Endothelial cell of umbilical vein (primary cell): ENCODE measurements at regions not wholly inside any gene's neighbourhood (a gene's known extent, or its start where the extent isn't known, plus 50 kb on each side); places are given as distances from the start of the nearest gene placed in this dataset.

Experiments
- BruUV-seq: library from RNA; stranded (reverse); fragments of 400-500 nt; replicated peaks from 2 replicates; lab custom pipeline; 2021; lab: Mats Ljungman, UMichigan
- CTCF ChIA-PET: fragments of 300-600, 350-600 bp; sonication (Branson Sonifier 250); formaldehyde crosslinking; loops from one replicate; lab custom pipeline; 2021; ENCODE audit warnings: antibody characterized with exemption, inconsistent platforms; lab: Charles Lee
- POLR2A ChIA-PET: fragments of 300-600, 350-600 bp; sonication (Branson Sonifier 250); formaldehyde crosslinking; loops from one replicate; lab custom pipeline; 2021; ENCODE audit warnings: antibody characterized with exemption, inconsistent platforms; lab: Charles Lee
- DNase-seq: peaks from one replicate; pipeline ENCODE4 v3.0.0-alpha.2; 2011; ENCODE audit warnings: low read depth, low spot score
- FAIRE-seq: peaks from 2 replicates; lab custom pipeline; 2011; peaks lifted over from hg19 to GRCh38; lab: Jason Lieb, UNC
- H2AFZ ChIP-seq: 2 replicates; pipeline ENCODE4 v1.6.0; 2012; ENCODE audit warnings: low read depth, low read length, control low read depth, inconsistent platforms
- H3K27ac ChIP-seq: 2 replicates; pipeline ENCODE4 v1.5.1; 2011; ENCODE audit warnings: low read depth, mild to moderate bottlenecking, control low read depth, low read length, moderate library complexity; ENCODE audit not compliant: insufficient read depth
- H3K27me3 ChIP-seq, 2 experiments: 2 replicates each; pipeline versions ENCODE4 v1.6.0 to v1.6.1; 2011; ENCODE audit warnings: low read length in 2 of 2, mixed read lengths in 1 of 2; ENCODE audit not compliant: control insufficient read depth in 2 of 2, insufficient read depth in 2 of 2
- H3K36me3 ChIP-seq, 2 experiments: 2 replicates in 1 of 2; 3 replicates in 1 of 2; pipeline ENCODE4 v1.5.1; 2011; ENCODE audit warnings: low read length in 2 of 2, mild to moderate bottlenecking in 1 of 2, moderate library complexity in 1 of 2; ENCODE audit not compliant: control insufficient read depth in 2 of 2, insufficient read depth in 2 of 2; ENCODE audit errors: extremely low read depth in 1 of 2
- H3K4me1 ChIP-seq: 3 replicates; pipeline ENCODE4 v1.5.1; 2011; ENCODE audit warnings: mild to moderate bottlenecking, low read length; ENCODE audit not compliant: control insufficient read depth, insufficient read depth; ENCODE audit errors: extremely low read depth
- H3K4me2 ChIP-seq: 2 replicates; pipeline ENCODE4 v1.6.1; 2011; ENCODE audit warnings: low read length, control low read depth, mixed read lengths; ENCODE audit not compliant: insufficient read depth
- H3K4me3 ChIP-seq, 3 experiments: fragments of 200-600 bp in 1 of 3; sonication (generic), shearing (Covaris generic) in 1 of 3; replicated peaks in 1 of 3; 2 replicates each; pipeline ENCODE4 v1.5.1; 2011 to 2016; ENCODE audit warnings: control low read depth in 3 of 3, low read length in 3 of 3, mild to moderate bottlenecking in 2 of 3, inconsistent platforms in 1 of 3, low read depth in 1 of 3, moderate library complexity in 1 of 3; ENCODE audit not compliant: insufficient read depth in 1 of 3
- H3K79me2 ChIP-seq: 2 replicates; pipeline ENCODE4 v1.6.0; 2012; ENCODE audit warnings: low read length, inconsistent platforms; ENCODE audit not compliant: control insufficient read depth, insufficient read depth
- H3K9ac ChIP-seq: replicated peaks from 2 replicates; pipeline ENCODE3; 2011; ENCODE audit warnings: low read length, control low read depth; ENCODE audit not compliant: insufficient read depth; ENCODE audit errors: extremely low read depth
- H3K9me1 ChIP-seq: replicated peaks from 3 replicates; pipeline ENCODE4 v1.6.0; 2011; ENCODE audit warnings: mild to moderate bottlenecking, low read length; ENCODE audit not compliant: control insufficient read depth, insufficient read depth; ENCODE audit errors: extremely low read depth
- H3K9me3 ChIP-seq: replicated peaks from 2 replicates; pipeline ENCODE4 v1.5.1; 2012; ENCODE audit warnings: low read length, inconsistent platforms; ENCODE audit not compliant: control insufficient read depth, insufficient read depth
- H4K20me1 ChIP-seq: replicated peaks from 2 replicates; pipeline ENCODE3; 2011; ENCODE audit warnings: mild to moderate bottlenecking, low read length; ENCODE audit not compliant: control insufficient read depth, insufficient read depth; ENCODE audit errors: extremely low read depth
- CTCF ChIP-seq, 2 donors: IDR thresholded peaks; 1 replicate in 1 of 2; 2 replicates in 1 of 2; pipeline ENCODE4 v1.5.1; 2011; ENCODE audit warnings: low read length in 2 of 2, mild to moderate bottlenecking in 2 of 2, moderate library complexity in 2 of 2, control low read depth in 1 of 2, inconsistent platforms in 1 of 2, low read depth in 1 of 2; ENCODE audit not compliant: insufficient read depth in 1 of 2; ENCODE audit errors: extremely low read depth in 1 of 2
- EZH2 ChIP-seq: IDR thresholded peaks from 2 replicates; pipeline ENCODE4 v1.6.1; 2012; ENCODE audit warnings: borderline replicate concordance, low read depth, mild to moderate bottlenecking, moderate library complexity, low read length, inconsistent platforms; ENCODE audit not compliant: severe bottlenecking
- FOS ChIP-seq: IDR thresholded peaks from 2 replicates; pipeline ENCODE4 v1.6.1; 2011; ENCODE audit warnings: mild to moderate bottlenecking, low read length, moderate library complexity, borderline replicate concordance; ENCODE audit not compliant: insufficient read depth
- JUN ChIP-seq: IDR thresholded peaks from 2 replicates; pipeline ENCODE4 v1.6.1; 2011; ENCODE audit warnings: borderline replicate concordance, low read depth; ENCODE audit not compliant: insufficient read length, insufficient read depth
- MAX ChIP-seq: IDR thresholded peaks from 2 replicates; pipeline ENCODE4 v1.6.1; 2011; ENCODE audit not compliant: insufficient read depth, insufficient read length
- MYC ChIP-seq: IDR thresholded peaks from one replicate; pipeline ENCODE4 v1.6.1; 2011; ENCODE audit warnings: mild to moderate bottlenecking, low read depth, low read length
- POLR2A ChIP-seq: IDR thresholded peaks from 2 replicates; pipeline ENCODE4 v1.6.1; 2012; ENCODE audit warnings: low read depth, mild to moderate bottlenecking, control low read depth, low read length
- POLR2AphosphoS5 ChIP-seq: IDR thresholded peaks from 2 replicates; pipeline ENCODE4 v1.6.1; 2012; ENCODE audit warnings: low read depth, mild to moderate bottlenecking, control low read depth, low read length, moderate library complexity; ENCODE audit not compliant: insufficient read depth
- dilution Hi-C: fragments of 300-500 bp; cut with MboI; formaldehyde crosslinking; loops from one replicate; pipeline ENCODE4 v1.15.0; 2019; ENCODE audit warnings: low sequenced_read_pairs; ENCODE audit not compliant: extremely low pct_ligation_motif_present
- intact Hi-C: fragments of 100-400 bp; cut with micrococcal nuclease; formaldehyde crosslinking; loops from one replicate; pipeline ENCODE4 v1.10.0; 2022

DNA sequence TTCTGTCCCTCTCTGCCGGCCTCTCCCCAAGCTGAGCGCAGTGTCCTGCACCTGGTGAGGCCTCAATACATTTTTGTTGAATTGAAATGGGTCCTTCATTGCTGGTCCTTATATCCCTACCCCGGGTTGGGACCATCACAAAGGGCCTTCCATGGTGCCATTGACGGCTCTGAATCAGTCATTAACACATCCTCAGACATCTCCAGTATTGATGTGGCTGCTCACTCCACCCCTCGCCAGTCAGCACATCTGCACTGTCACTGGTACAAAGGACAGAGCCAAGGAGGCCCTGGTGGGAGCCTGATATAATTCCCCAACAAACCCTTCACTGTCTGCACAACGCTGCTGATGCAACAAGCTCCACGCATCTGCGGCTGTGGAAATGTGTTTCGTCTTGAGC, 191.6 kb upstream of the TOPAZ1 start:
- dilution Hi-C loops = no loop called here
- Histone ChIP-seq H3K27me3 (no peaks in the 10 kb centered on the region), H2AFZ (no peak overlapping the region), H3K9me3 (no peaks in the 10 kb centered on the region), H3K4me3 (no peak overlapping the region), H3K9me1 (no peaks in the 10 kb centered on the region), H3K4me2 (no peak overlapping the region), H3K27ac (no peak overlapping the region), H3K79me2 (no peaks in the 10 kb centered on the region), H3K4me1 (no peaks in the 10 kb centered on the region), H4K20me1 (no peaks in the 10 kb centered on the region), H3K9ac (no peak overlapping the region), H3K36me3 (no peaks in the 10 kb centered on the region)
- intact Hi-C loops = no loop called here
- POLR2A ChIA-PET = no interaction called here
- no TSS peak for BruUV-seq
- no peak for TF ChIP-seq MAX
- TF ChIP-seq JUN = no peak
- no peak for TF ChIP-seq FOS
- no peak for TF ChIP-seq POLR2A
- TF ChIP-seq POLR2AphosphoS5 = no peak
- TF ChIP-seq MYC = no peak
- TF ChIP-seq EZH2 = no peak
- no peak for TF ChIP-seq CTCF (IDR thresholded peaks at IDR 0.05; ENCODE audit: extremely low read depth in 1 of 2, insufficient read depth in 1 of 2, low read depth in 1 of 2, low read length in 2 of 2)
- FAIRE-seq = no peak
- CTCF ChIA-PET = interaction anchor here (0.6 kb wide), 1 partner anchor 514 kb away, joined by 3 read pairs; no protein-coding TSS in a partner anchor
- no peak for DNase-seq
